HG03064 (cell line): ENCODE measurements at regions not wholly inside any gene's neighbourhood (a gene's known extent, or its start where the extent isn't known, plus 50 kb on each side); places are given as distances from the start of the nearest gene placed in this dataset.
"Not testable (repeated sequence)": the region's sequence is repeated elsewhere in the genome, so short reads cannot be mapped to it uniquely, and the experiment has no call there.

ENCODE experiments used
- ATAC-seq: cut with Tn5 transposase; IDR thresholded peaks from one replicate; pipeline ENCODE4 v1.9.1; 2021; ENCODE audit warnings: low read depth; ENCODE audit not compliant: unreplicated experiment

- no peak for ATAC-seq
Measured at GRCh38 chr21:15562748-15563147, 167.0 kb upstream of the USP25 start.

GRCh38 chr21:15564907-15565306, 164.9 kb upstream of the USP25 start:
- ATAC-seq, result no peak

- no peak for ATAC-seq
Measured at GRCh38 chr21:15566703-15567102, 163.1 kb upstream of the USP25 start.

- ATAC-seq, result no peak
Measured at GRCh38 chr21:15567191-15567590, 162.6 kb upstream of the USP25 start.

GRCh38 chr21:15568516-15568915, 161.3 kb upstream of the USP25 start:
- no peak for ATAC-seq

- ATAC-seq, result no peak
Measured at GRCh38 chr21:15586752-15587427, 142.9 kb upstream of the USP25 start.

- no peak for ATAC-seq
Measured at GRCh38 chr21:15592271-15592860, 137.4 kb upstream of the USP25 start.

- no peak for ATAC-seq
Measured at GRCh38 chr21:15592957-15593356, 136.8 kb upstream of the USP25 start.

GRCh38 chr21:15601390-15601789, 128.4 kb upstream of the USP25 start:
- ATAC-seq, result no peak

GRCh38 chr21:15604413-15604812, 125.4 kb upstream of the USP25 start:
- ATAC-seq, result no peak

- no peak for ATAC-seq
Measured at GRCh38 chr21:15614766-15615165, 115.0 kb upstream of the USP25 start.

GRCh38 chr21:15616864-15617574, 112.8 kb upstream of the USP25 start:
- no peak for ATAC-seq

GRCh38 chr21:15617964-15618363, 111.8 kb upstream of the USP25 start:
- no peak for ATAC-seq

GRCh38 chr21:15620892-15621291, 108.9 kb upstream of the USP25 start:
- no peak for ATAC-seq

GRCh38 chr21:15624646-15625045, 105.1 kb upstream of the USP25 start:
- ATAC-seq, result no peak

GRCh38 chr21:15625363-15625762, 104.4 kb upstream of the USP25 start:
- ATAC-seq, result no peak

- ATAC-seq, result no peak
Measured at GRCh38 chr21:15626031-15626430, 103.8 kb upstream of the USP25 start.

- ATAC-seq, result no peak
Measured at GRCh38 chr21:15627011-15627410, 102.8 kb upstream of the USP25 start.

- no peak for ATAC-seq
Measured at GRCh38 chr21:15627823-15628222, 102.0 kb upstream of the USP25 start.

GRCh38 chr21:15631342-15631741, 98.4 kb upstream of the USP25 start:
- ATAC-seq, result no peak

- not testable (repeated sequence) for ATAC-seq
Measured at GRCh38 chr21:15634541-15634940, 95.2 kb upstream of the USP25 start.
